ENCODE measurements at regions not wholly inside any gene's neighbourhood (a gene's known extent, or its start where the extent isn't known, plus 50 kb on each side); places are given as distances from the start of the nearest gene placed in this dataset.

- no peak overlapping the region for H3K4me3 Mint-ChIP-seq
- peak; percentile 29 for ATAC-seq (ENCODE audit: low read depth)
- no peaks in the 10 kb centered on the region for H3K9me3 Mint-ChIP-seq
- no peaks in the 10 kb centered on the region for H3K36me3 Mint-ChIP-seq (ENCODE audit: low read depth)
- ChIA-PET CTCF (interaction anchor here (0.8 to 3.7 kb wide), 6 partner anchors 13 to 324 kb away, joined by 3 to 24 read pairs (median 4); a partner anchor contains a TSS), POLR2A (interaction anchor here (0.6 to 7.6 kb wide), 58 partner anchors 9 to 1996 kb away, joined by 3 to 340 read pairs (median 9); partner anchors contain the start of genes BTN2A2, HFE and HMGN4)
- H3K27ac Mint-ChIP-seq: no peak overlapping the region
- H3K4me1 Mint-ChIP-seq: peaks cover 24% of the 10 kb centered on the region
- no peak for TF ChIP-seq CTCF (IDR thresholded peaks at IDR 0.05)
- intact Hi-C loops (cut with micrococcal nuclease): loop anchor here (1.0 to 5.0 kb wide), 17 partner anchors 13 to 1601 kb away; a partner anchor contains a TSS
- H3K27me3 Mint-ChIP-seq: no peaks in the 10 kb centered on the region
- DNase-seq: peak; percentile 65
These were observed 92.8 kb upstream of the BTN3A2 start for GRCh38 chr6:26272171-26272637.

DNA sequence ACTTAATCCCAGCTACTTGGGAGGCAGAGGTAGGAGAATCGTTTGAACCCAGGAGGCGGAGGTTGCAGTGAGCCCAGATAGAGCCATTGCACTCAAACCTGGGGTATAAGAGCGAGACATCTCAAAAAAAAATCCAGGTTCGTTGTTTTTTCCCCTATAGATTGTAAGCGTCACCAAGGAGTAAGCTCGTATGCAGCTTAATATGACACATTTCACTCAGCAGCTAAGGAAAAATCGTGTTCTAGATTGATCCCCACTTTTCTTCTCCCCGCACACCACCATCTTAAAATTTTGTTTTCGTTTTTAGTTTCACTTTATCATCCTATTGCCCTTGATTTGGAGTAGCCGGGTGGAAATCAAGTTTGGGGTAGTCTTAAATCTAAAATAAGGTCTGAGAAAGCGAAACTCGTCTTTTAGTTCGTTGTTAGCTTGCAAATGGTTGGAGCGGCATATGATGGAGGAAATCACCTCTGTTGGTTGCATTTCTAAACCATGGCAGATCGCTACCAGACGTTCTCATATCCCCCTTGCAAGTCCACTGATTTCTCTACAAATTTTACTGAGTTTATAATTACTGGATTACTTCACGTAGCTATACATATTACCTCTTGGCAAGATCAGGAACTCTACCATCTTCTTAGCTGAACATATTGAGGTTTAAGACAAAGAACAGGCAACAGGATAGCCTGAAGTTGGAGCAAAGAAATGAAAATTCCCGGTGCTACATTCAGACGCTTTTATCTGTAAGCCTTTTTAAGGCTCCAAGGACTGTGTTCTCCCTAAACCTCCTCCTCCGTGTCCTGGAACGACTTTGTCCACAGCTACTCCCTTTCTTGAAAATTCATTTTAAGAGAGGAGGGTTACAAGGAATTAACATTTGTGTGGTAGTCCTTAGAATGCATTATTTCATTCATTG is 91.1 kb upstream of the BTN3A2 start:
- H3K4me3 Mint-ChIP-seq: no peak overlapping the region
- CTCF ChIA-PET: interaction anchor here (1.3 to 3.7 kb wide), 3 partner anchors 11 to 259 kb away, joined by 3 to 24 read pairs (median 3); a partner anchor contains a TSS
- peaks cover 24% of the 10 kb centered on the region for H3K4me1 Mint-ChIP-seq
- DNase-seq (no peak), ATAC-seq (ENCODE audit: low read depth) (peak; percentile 2)
- no peaks in the 10 kb centered on the region for H3K9me3 Mint-ChIP-seq
- no peaks in the 10 kb centered on the region for H3K36me3 Mint-ChIP-seq (ENCODE audit: low read depth)
- POLR2A ChIA-PET: interaction anchor here (0.6 to 7.6 kb wide), 40 partner anchors 10 to 1627 kb away, joined by 3 to 340 read pairs (median 14); partner anchors contain the start of genes HFE and HMGN4
- TF ChIP-seq CTCF (IDR thresholded peaks at IDR 0.05): no peak
- intact Hi-C loops (cut with micrococcal nuclease): loop anchor here (1.0 to 5.0 kb wide), 8 partner anchors 31 to 1599 kb away; a partner anchor contains a TSS
- no peak overlapping the region for H3K27ac Mint-ChIP-seq
- H3K27me3 Mint-ChIP-seq: no peaks in the 10 kb centered on the region

DNA sequence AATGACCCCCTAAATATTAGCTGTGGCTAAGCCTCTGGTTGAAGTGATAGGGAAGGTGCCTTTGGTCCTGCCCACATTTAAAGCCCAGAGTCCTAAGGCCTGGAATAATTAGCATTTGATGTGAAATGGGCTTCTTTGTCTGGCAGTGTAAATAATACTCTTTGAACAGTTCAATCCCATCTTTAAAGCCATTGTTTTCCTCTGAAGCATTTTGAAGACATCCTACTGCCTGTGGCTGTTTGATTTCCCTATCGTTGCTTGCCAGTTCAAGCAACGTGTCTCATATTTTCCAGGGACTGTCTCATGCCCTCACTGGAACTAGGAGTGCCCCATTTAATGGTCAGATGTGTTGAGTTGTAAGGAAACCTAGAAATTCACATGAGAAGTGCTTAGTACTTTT is 89.3 kb upstream of the BTN3A2 start:
- Mint-ChIP-seq H3K36me3 (ENCODE audit: low read depth) (peaks cover 3% of the 10 kb centered on the region), H3K4me3 (no peak overlapping the region), H3K27ac (no peak overlapping the region), H3K9me3 (no peaks in the 10 kb centered on the region), H3K27me3 (no peaks in the 10 kb centered on the region), H3K4me1 (peaks cover 17% of the 10 kb centered on the region)
- no peak for TF ChIP-seq CTCF (IDR thresholded peaks at IDR 0.05)
- no peak for ATAC-seq (ENCODE audit: low read depth)
- intact Hi-C loops (cut with micrococcal nuclease): no loop called here
- DNase-seq: no peak
- ChIA-PET CTCF (no interaction called here), POLR2A (interaction anchor here (2.6 to 7.6 kb wide), 6 partner anchors 9 to 118 kb away, joined by 16 to 340 read pairs (median 211); a partner anchor contains a TSS)

DNA sequence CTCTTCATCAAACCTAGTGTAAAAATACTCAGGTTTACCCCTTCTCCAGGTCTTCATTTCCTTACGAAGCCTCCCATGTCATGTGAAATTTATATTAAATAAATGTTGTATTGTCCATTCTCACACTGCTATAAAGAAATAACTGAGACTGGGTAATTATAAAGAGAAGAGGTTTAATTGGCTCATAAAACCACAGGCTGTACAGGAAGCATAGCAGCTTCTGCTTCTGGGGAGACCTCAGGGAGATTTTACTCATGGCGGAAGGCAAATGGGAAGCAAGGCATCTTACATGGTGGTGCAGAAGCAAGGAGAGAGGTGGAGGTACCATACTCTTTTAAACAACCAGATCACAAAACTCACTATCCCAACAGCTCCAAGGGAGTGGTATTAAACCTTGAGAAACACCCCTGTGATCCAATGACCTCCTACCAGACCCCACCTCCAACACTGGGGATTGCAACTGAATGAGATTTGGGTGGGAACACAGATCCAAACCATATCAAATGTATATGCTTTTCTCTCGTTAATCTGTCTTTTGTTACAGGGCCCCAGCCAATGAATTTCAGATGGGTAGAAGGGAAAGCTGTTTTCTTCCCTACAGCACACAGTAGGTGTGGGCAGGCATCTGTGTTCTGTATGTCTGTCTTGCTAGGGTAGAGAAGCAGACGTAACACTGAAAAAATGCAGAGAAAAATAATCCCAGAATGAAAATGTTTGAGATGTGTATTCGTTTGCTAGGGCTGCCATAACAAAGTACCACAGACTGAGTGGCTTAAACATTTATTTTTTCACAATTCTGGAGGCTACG is 88.0 kb upstream of the BTN3A2 start:
- Mint-ChIP-seq H3K27ac (no peak overlapping the region), H3K27me3 (no peaks in the 10 kb centered on the region), H3K4me3 (no peak overlapping the region), H3K4me1 (peaks cover 4% of the 10 kb centered on the region), H3K9me3 (no peaks in the 10 kb centered on the region), H3K36me3 (ENCODE audit: low read depth) (peaks cover 11% of the 10 kb centered on the region)
- ChIA-PET CTCF (no interaction called here), POLR2A (interaction anchor here (0.6 to 1.8 kb wide), 3 partner anchors 43 to 261 kb away, joined by 3 to 5 read pairs (median 3); partner anchors contain the start of gene HMGN4)
- no peak for TF ChIP-seq CTCF (IDR thresholded peaks at IDR 0.05)
- no peak for DNase-seq
- intact Hi-C loops (cut with micrococcal nuclease): no loop called here
- ATAC-seq (ENCODE audit: low read depth): no peak
